Activated T-cell treated with anti-CD3 and anti-CD28 coated beads for 4 hours (primary cell): ENCODE measurements at regions not wholly inside any gene's neighbourhood (a gene's known extent, or its start where the extent isn't known, plus 50 kb on each side); places are given as distances from the start of the nearest gene placed in this dataset.

Experiments
- DNase-seq: peaks from one replicate; pipeline ENCODE4 v3.0.0-alpha.2; 2020

GRCh38 chr1:37130221-37130948 lies 96.1 kb upstream of the GRIK3 start:
- no peak for DNase-seq

- DNase-seq = no peak
These were observed 97.0 kb upstream of the GRIK3 start for GRCh38 chr1:37131281-37131680.

- no peak for DNase-seq
These were observed 99.2 kb upstream of the GRIK3 start for GRCh38 chr1:37133276-37134145.

- no peak for DNase-seq
These were observed 100.3 kb upstream of the GRIK3 start for GRCh38 chr1:37134599-37134998.

- no peak for DNase-seq
These were observed 100.7 kb upstream of the GRIK3 start for GRCh38 chr1:37135032-37135431.

- DNase-seq = no peak
These were observed 102.7 kb upstream of the GRIK3 start for GRCh38 chr1:37137014-37137413.

- DNase-seq = no peak
These were observed 103.3 kb upstream of the GRIK3 start for GRCh38 chr1:37137601-37138000.

GRCh38 chr1:37143800-37144199 lies 109.5 kb upstream of the GRIK3 start:
- no peak for DNase-seq

GRCh38 chr1:37146071-37146470 lies 111.8 kb upstream of the GRIK3 start:
- no peak for DNase-seq

- DNase-seq = no peak
These were observed 113.1 kb upstream of the GRIK3 start for GRCh38 chr1:37147392-37147831.

- no peak for DNase-seq
These were observed 113.6 kb upstream of the GRIK3 start for GRCh38 chr1:37147906-37148305.

- no peak for DNase-seq
These were observed 114.3 kb upstream of the GRIK3 start for GRCh38 chr1:37148663-37149062.

GRCh38 chr1:37149296-37149695 lies 115.0 kb upstream of the GRIK3 start:
- DNase-seq = no peak

- DNase-seq = no peak
These were observed 116.7 kb upstream of the GRIK3 start for GRCh38 chr1:37150986-37151385.

- DNase-seq = no peak
These were observed 117.5 kb upstream of the GRIK3 start for GRCh38 chr1:37151789-37152188.

- no peak for DNase-seq
These were observed 118.2 kb upstream of the GRIK3 start for GRCh38 chr1:37152491-37152890.

GRCh38 chr1:37153116-37154100 lies 119.1 kb upstream of the GRIK3 start:
- DNase-seq = no peak

GRCh38 chr1:37156646-37157045 lies 122.3 kb upstream of the GRIK3 start:
- DNase-seq = no peak

GRCh38 chr1:37157634-37158033 lies 123.3 kb upstream of the GRIK3 start:
- no peak for DNase-seq

GRCh38 chr1:37158113-37158749 lies 123.9 kb upstream of the GRIK3 start:
- no peak for DNase-seq

- DNase-seq = no peak
These were observed 124.8 kb upstream of the GRIK3 start for GRCh38 chr1:37159102-37159501.

- DNase-seq = no peak
These were observed 126.9 kb upstream of the GRIK3 start for GRCh38 chr1:37161171-37161570.
